Osteoblast (primary cell): ENCODE measurements at regions not wholly inside any gene's neighbourhood (a gene's known extent, or its start where the extent isn't known, plus 50 kb on each side); places are given as distances from the start of the nearest gene placed in this dataset.

Source experiments
- DNase-seq: peaks from one replicate; pipeline ENCODE4 v3.0.0; 2011; ENCODE audit warnings: low spot score, mixed read lengths; ENCODE audit not compliant: insufficient read length; ENCODE audit errors: missing footprints
- H2AFZ ChIP-seq: 2 replicates; pipeline ENCODE4 v1.6.0; 2011; ENCODE audit warnings: mild to moderate bottlenecking, low read length
- H3K27ac ChIP-seq: 2 replicates; pipeline ENCODE4 v1.5.1; 2011; ENCODE audit warnings: mild to moderate bottlenecking, low read depth, low read length, moderate library complexity
- H3K27me3 ChIP-seq: 2 replicates; pipeline ENCODE4 v1.6.0; 2012; ENCODE audit warnings: mild to moderate bottlenecking, control low read depth, inconsistent platforms, low read length, moderate library complexity; ENCODE audit not compliant: insufficient read depth
- H3K36me3 ChIP-seq: 2 replicates; pipeline ENCODE4 v1.5.1; 2011; ENCODE audit warnings: mild to moderate bottlenecking, low read length, control low read depth, moderate library complexity; ENCODE audit not compliant: insufficient read depth
- H3K4me1 ChIP-seq: 2 replicates; pipeline ENCODE4 v1.5.1; 2011; ENCODE audit warnings: mild to moderate bottlenecking, low read length, control low read depth, moderate library complexity; ENCODE audit not compliant: insufficient read depth
- H3K4me2 ChIP-seq: 2 replicates; pipeline ENCODE4 v1.6.0; 2011; ENCODE audit warnings: mild to moderate bottlenecking, low read length; ENCODE audit not compliant: insufficient read depth
- H3K4me3 ChIP-seq: fragments of 200-600 bp; sonication (generic); 3 replicates; pipeline ENCODE4 v1.5.1; 2012; ENCODE audit warnings: mild to moderate bottlenecking, low read length, inconsistent platforms; ENCODE audit not compliant: insufficient read depth
- H3K79me2 ChIP-seq: 2 replicates; pipeline ENCODE4 v1.6.0; 2012; ENCODE audit warnings: mild to moderate bottlenecking, low read length, control low read depth, inconsistent platforms; ENCODE audit not compliant: insufficient read depth
- H3K9me3 ChIP-seq: 2 replicates; pipeline ENCODE4 v1.5.1; 2011; ENCODE audit warnings: low read depth, low read length, control low read depth
- H4K20me1 ChIP-seq: 2 replicates; pipeline ENCODE4 v1.6.0; 2012; ENCODE audit warnings: mild to moderate bottlenecking, low read length, control low read depth; ENCODE audit not compliant: insufficient read depth
- CTCF ChIP-seq: IDR thresholded peaks from 2 replicates; pipeline ENCODE4 v1.5.1; 2011; ENCODE audit warnings: mild to moderate bottlenecking, low read depth, low read length, moderate library complexity; ENCODE audit errors: extremely low read depth

- no peak overlapping the region for H2AFZ ChIP-seq
- no peak overlapping the region for H3K4me3 ChIP-seq
- H4K20me1 ChIP-seq = no peaks in the 10 kb centered on the region
- H3K36me3 ChIP-seq = no peaks in the 10 kb centered on the region
- no peaks in the 10 kb centered on the region for H3K79me2 ChIP-seq
- peaks cover 4% of the 10 kb centered on the region for H3K4me1 ChIP-seq
- no peak overlapping the region for H3K27ac ChIP-seq
- no peaks in the 10 kb centered on the region for H3K9me3 ChIP-seq
- DNase-seq = no peak
- H3K4me2 ChIP-seq = no peak overlapping the region
- peak; percentile 68 for TF ChIP-seq CTCF
- no peaks in the 10 kb centered on the region for H3K27me3 ChIP-seq
Observed at GRCh38 chr5:33180900-33181299, 259.9 kb upstream of the TARS1 start.

GRCh38 chr5:33182986-33183385 is 257.8 kb upstream of the TARS1 start:
- DNase-seq = no peak
- Histone ChIP-seq H4K20me1 (no peaks in the 10 kb centered on the region), H3K27ac (no peak overlapping the region), H3K79me2 (no peaks in the 10 kb centered on the region), H3K4me2 (no peak overlapping the region), H2AFZ (peak overlapping the region; percentile 44), H3K4me3 (no peak overlapping the region), H3K36me3 (no peaks in the 10 kb centered on the region), H3K9me3 (no peaks in the 10 kb centered on the region), H3K27me3 (no peaks in the 10 kb centered on the region), H3K4me1 (peaks cover 4% of the 10 kb centered on the region)
- TF ChIP-seq CTCF = no peak

GRCh38 chr5:33184367-33184766 is 256.4 kb upstream of the TARS1 start:
- H3K79me2 ChIP-seq = no peaks in the 10 kb centered on the region
- no peak overlapping the region for H3K27ac ChIP-seq
- H3K4me1 ChIP-seq = peaks cover 4% of the 10 kb centered on the region
- DNase-seq = no peak
- no peak for TF ChIP-seq CTCF
- no peaks in the 10 kb centered on the region for H3K36me3 ChIP-seq
- no peak overlapping the region for H3K4me3 ChIP-seq
- no peaks in the 10 kb centered on the region for H4K20me1 ChIP-seq
- H3K27me3 ChIP-seq = no peaks in the 10 kb centered on the region
- no peak overlapping the region for H3K4me2 ChIP-seq
- H2AFZ ChIP-seq = peak overlapping the region; percentile 23
- no peaks in the 10 kb centered on the region for H3K9me3 ChIP-seq

- H3K27me3 ChIP-seq = no peaks in the 10 kb centered on the region
- H3K4me1 ChIP-seq = no peaks in the 10 kb centered on the region
- DNase-seq = no peak
- no peaks in the 10 kb centered on the region for H3K79me2 ChIP-seq
- H3K4me3 ChIP-seq = no peak overlapping the region
- H3K27ac ChIP-seq = no peak overlapping the region
- no peak overlapping the region for H3K4me2 ChIP-seq
- H4K20me1 ChIP-seq = no peaks in the 10 kb centered on the region
- no peak overlapping the region for H2AFZ ChIP-seq
- H3K9me3 ChIP-seq = no peaks in the 10 kb centered on the region
- no peak for TF ChIP-seq CTCF
- no peaks in the 10 kb centered on the region for H3K36me3 ChIP-seq
Observed at GRCh38 chr5:33188089-33188488, 252.7 kb upstream of the TARS1 start.
